Progenitor cell of endocrine pancreas (in vitro differentiated cells): ENCODE measurements at regions not wholly inside any gene's neighbourhood (a gene's known extent, or its start where the extent isn't known, plus 50 kb on each side); places are given as distances from the start of the nearest gene placed in this dataset.

ENCODE experiments used
- DNase-seq: peaks from one replicate; pipeline ENCODE4 v3.0.0; 2021; ENCODE audit warnings: low spot score; ENCODE audit not compliant: unreplicated experiment
- H3K27ac Mint-ChIP-seq: 2 replicates; pipeline ENCODE4 v1.8.0; 2021; ENCODE audit warnings: mild to moderate bottlenecking, moderate library complexity, mixed read lengths
- H3K27me3 Mint-ChIP-seq: 2 replicates; pipeline ENCODE4 v1.8.0; 2021; ENCODE audit warnings: mixed read lengths
- H3K36me3 Mint-ChIP-seq: 2 replicates; pipeline ENCODE4 v1.8.0; 2022; ENCODE audit warnings: mixed read lengths; ENCODE audit not compliant: insufficient read depth
- H3K4me1 Mint-ChIP-seq: 2 replicates; pipeline ENCODE4 v1.8.0; 2021; ENCODE audit warnings: low read depth, mixed read lengths
- H3K4me3 Mint-ChIP-seq: 2 replicates; pipeline ENCODE4 v1.8.0; 2021; ENCODE audit warnings: low read depth, mild to moderate bottlenecking, moderate library complexity, mixed read lengths
- H3K9me3 Mint-ChIP-seq: 2 replicates; pipeline ENCODE4 v1.8.0; 2021; ENCODE audit warnings: low read depth, mixed read lengths
- CTCF ChIP-seq: fragments of 200-600 bp; sonication (generic); IDR thresholded peaks from one replicate; pipeline ENCODE4 v1.5.0; 2021; ENCODE audit warnings: antibody characterized with exemption, mild to moderate bottlenecking; ENCODE audit not compliant: unreplicated experiment

- no peak for DNase-seq
- H3K4me3 Mint-ChIP-seq: no peak overlapping the region
- no peak for TF ChIP-seq CTCF
- peaks cover 4% of the 10 kb centered on the region for H3K9me3 Mint-ChIP-seq
- no peak overlapping the region for H3K27ac Mint-ChIP-seq
- H3K36me3 Mint-ChIP-seq: peaks cover 2% of the 10 kb centered on the region
- no peaks in the 10 kb centered on the region for H3K27me3 Mint-ChIP-seq
- H3K4me1 Mint-ChIP-seq: peaks cover 19% of the 10 kb centered on the region
Observed at GRCh38 chr19:30317403-30317802, 54.8 kb upstream of the ZNF536 start.

- peaks cover 2% of the 10 kb centered on the region for H3K36me3 Mint-ChIP-seq
- H3K4me3 Mint-ChIP-seq: no peak overlapping the region
- TF ChIP-seq CTCF: no peak
- no peaks in the 10 kb centered on the region for H3K27me3 Mint-ChIP-seq
- H3K9me3 Mint-ChIP-seq: peaks cover 4% of the 10 kb centered on the region
- no peak overlapping the region for H3K27ac Mint-ChIP-seq
- DNase-seq: no peak
- H3K4me1 Mint-ChIP-seq: peaks cover 19% of the 10 kb centered on the region
Observed at GRCh38 chr19:30318261-30318660, 53.9 kb upstream of the ZNF536 start.

- peaks cover 2% of the 10 kb centered on the region for H3K36me3 Mint-ChIP-seq
- no peak overlapping the region for H3K27ac Mint-ChIP-seq
- no peak for TF ChIP-seq CTCF
- H3K4me3 Mint-ChIP-seq: no peak overlapping the region
- H3K4me1 Mint-ChIP-seq: peaks cover 17% of the 10 kb centered on the region
- no peak for DNase-seq
- peaks cover 6% of the 10 kb centered on the region for H3K9me3 Mint-ChIP-seq
- peaks cover 2% of the 10 kb centered on the region for H3K27me3 Mint-ChIP-seq
Observed at GRCh38 chr19:30318936-30319335, 53.2 kb upstream of the ZNF536 start.

GRCh38 chr19:30319411-30319810, 52.8 kb upstream of the ZNF536 start:
- DNase-seq: no peak
- no peak overlapping the region for H3K4me3 Mint-ChIP-seq
- H3K4me1 Mint-ChIP-seq: peaks cover 12% of the 10 kb centered on the region
- no peak overlapping the region for H3K27ac Mint-ChIP-seq
- peaks cover 2% of the 10 kb centered on the region for H3K36me3 Mint-ChIP-seq
- H3K27me3 Mint-ChIP-seq: peaks cover 4% of the 10 kb centered on the region
- H3K9me3 Mint-ChIP-seq: peaks cover 9% of the 10 kb centered on the region
- no peak for TF ChIP-seq CTCF

- Mint-ChIP-seq H3K36me3 (peaks cover 2% of the 10 kb centered on the region), H3K4me1 (peaks cover 8% of the 10 kb centered on the region), H3K27ac (no peak overlapping the region), H3K4me3 (no peak overlapping the region), H3K27me3 (peaks cover 4% of the 10 kb centered on the region), H3K9me3 (peaks cover 9% of the 10 kb centered on the region)
- DNase-seq: no peak
- no peak for TF ChIP-seq CTCF
Observed at GRCh38 chr19:30319876-30320275, 52.3 kb upstream of the ZNF536 start.
